A549 (cell line): ENCODE measurements at regions not wholly inside any gene's neighbourhood (a gene's known extent, or its start where the extent isn't known, plus 50 kb on each side); places are given as distances from the start of the nearest gene placed in this dataset.
"Not testable (repeated sequence)": the region's sequence is repeated elsewhere in the genome, so short reads cannot be mapped to it uniquely, and the experiment has no call there.

Experiments
- CTCF ChIP-seq: fragments of >200 bp; sonication (Bioruptor Twin); formaldehyde crosslinking; IDR thresholded peaks from 3 replicates; pipeline ENCODE4 v1.5.1; 2016
- EP300 ChIP-seq, 2 experiments: fragments of >200 bp; sonication (Bioruptor Twin); formaldehyde crosslinking; IDR thresholded peaks; 2 replicates in 1 of 2; 3 replicates in 1 of 2; pipeline ENCODE4 v1.6.1; 2016 to 2017
- JUN ChIP-seq, 2 experiments: fragments of >200 bp; sonication (Bioruptor Twin); formaldehyde crosslinking; IDR thresholded peaks; 2 replicates in 1 of 2; 3 replicates in 1 of 2; pipeline ENCODE4 v1.6.1; 2016 to 2017
- POLR2A ChIP-seq: IDR thresholded peaks from 2 replicates; pipeline ENCODE4 v1.6.1; 2012; ENCODE audit warnings: mild to moderate bottlenecking, low read length
- RNF2 ChIP-seq: fragments of 200-600 bp; sonication (generic); IDR thresholded peaks from 2 replicates; pipeline ENCODE4 v1.6.1; 2016; ENCODE audit warnings: low read depth, mild to moderate bottlenecking, antibody characterized with exemption, moderate library complexity, borderline replicate concordance
- TP53 ChIP-seq: fragments of 250-450 bp; sonication (Bioruptor Pico); IDR thresholded peaks from 2 replicates; pipeline ENCODE4 v1.5.0; 2021; ENCODE audit warnings: mild to moderate bottlenecking, moderate library complexity
- ZC3H11A ChIP-seq: fragments of 450-650 bp; IDR thresholded peaks from 2 replicates; pipeline ENCODE4 v1.6.1; 2014; ENCODE audit warnings: antibody characterized with exemption, mild to moderate bottlenecking

DNA sequence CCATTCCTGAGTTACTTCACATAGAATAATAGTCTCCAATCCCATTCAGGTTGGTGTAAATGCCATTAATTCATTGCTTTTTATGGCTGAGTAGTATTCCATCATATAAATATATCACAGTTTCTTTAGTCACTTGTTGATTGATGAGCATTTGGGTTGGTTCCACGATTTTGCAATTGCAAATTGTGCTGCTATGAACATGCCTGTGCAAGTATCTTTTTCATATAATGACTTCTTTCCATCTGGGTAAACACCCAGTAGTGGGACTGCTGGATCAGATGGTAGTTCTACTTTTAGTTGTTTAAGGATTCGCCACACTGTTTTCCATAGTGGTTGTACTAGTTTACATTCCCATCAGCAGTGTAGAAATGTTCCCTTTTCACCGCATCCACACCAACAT is 107.0 kb downstream of the CDC7 start:
- not testable (repeated sequence) for TF ChIP-seq CTCF; POLR2A; RNF2; ZC3H11A; TP53 (CRISPR knock-in tag); JUN (IDR thresholded peaks at IDR 0.05); EP300 (IDR thresholded peaks at IDR 0.05)
